Keratinocyte (primary cell): ENCODE measurements at regions not wholly inside any gene's neighbourhood (a gene's known extent, or its start where the extent isn't known, plus 50 kb on each side); places are given as distances from the start of the nearest gene placed in this dataset.

Source experiments
- DNase-seq: peaks from one replicate; pipeline ENCODE4 v3.0.0-alpha.2; 2011; ENCODE audit warnings: low read depth, missing footprints, low spot score
- FAIRE-seq: peaks from 2 replicates; lab custom pipeline; 2011; peaks lifted over from hg19 to GRCh38; lab: Jason Lieb, UNC
- H2AFZ ChIP-seq: 2 replicates; pipeline ENCODE4 v1.6.0; 2012; ENCODE audit warnings: low read length, control low read depth, inconsistent platforms; ENCODE audit not compliant: control insufficient read depth
- H3K27ac ChIP-seq: 2 replicates; pipeline ENCODE4 v1.5.1; 2011; ENCODE audit warnings: low read length; ENCODE audit not compliant: control insufficient read depth, insufficient read depth
- H3K27me3 ChIP-seq: 3 replicates; pipeline ENCODE4 v1.6.0; 2011; ENCODE audit warnings: low read length; ENCODE audit not compliant: control insufficient read depth, insufficient read depth; ENCODE audit errors: extremely low read depth
- H3K36me3 ChIP-seq, 2 experiments: 2 replicates in 1 of 2; 3 replicates in 1 of 2; pipeline ENCODE4 v1.5.1; 2011; ENCODE audit warnings: low read length in 2 of 2, mild to moderate bottlenecking in 1 of 2; ENCODE audit not compliant: control insufficient read depth in 2 of 2, insufficient read depth in 2 of 2; ENCODE audit errors: extremely low read depth in 1 of 2
- H3K4me1 ChIP-seq: 3 replicates; pipeline ENCODE4 v1.5.1; 2011; ENCODE audit warnings: low read length; ENCODE audit not compliant: control insufficient read depth, insufficient read depth; ENCODE audit errors: extremely low read depth
- H3K4me2 ChIP-seq: 3 replicates; pipeline ENCODE4 v1.6.0; 2011; ENCODE audit warnings: low read depth, low read length; ENCODE audit not compliant: control insufficient read depth, insufficient read depth; ENCODE audit errors: extremely low read depth
- H3K4me3 ChIP-seq, 3 experiments: fragments of 200-600 bp in 1 of 3; sonication (generic) in 1 of 3; 2 replicates in 2 of 3; 3 replicates in 1 of 3; pipeline ENCODE4 v1.5.1; 2011 to 2016; ENCODE audit warnings: low read length in 3 of 3, mild to moderate bottlenecking in 3 of 3, control low read depth in 2 of 3, inconsistent platforms in 1 of 3, low read depth in 1 of 3, mixed read lengths in 1 of 3, mixed run types in 1 of 3, moderate library complexity in 1 of 3; ENCODE audit not compliant: control insufficient read depth in 2 of 3, insufficient read depth in 2 of 3; ENCODE audit errors: extremely low read depth in 1 of 3
- H3K79me2 ChIP-seq: 2 replicates; pipeline ENCODE4 v1.6.0; 2012; ENCODE audit warnings: low read length; ENCODE audit not compliant: control insufficient read depth, insufficient read depth
- H3K9ac ChIP-seq: 3 replicates; pipeline ENCODE4 v1.6.0; 2011; ENCODE audit warnings: low read length; ENCODE audit not compliant: control insufficient read depth, insufficient read depth; ENCODE audit errors: extremely low read depth
- H3K9me1 ChIP-seq: 3 replicates; pipeline ENCODE4 v1.6.0; 2011; ENCODE audit warnings: low read length; ENCODE audit not compliant: control insufficient read depth, insufficient read depth; ENCODE audit errors: extremely low read depth
- H3K9me3 ChIP-seq: 2 replicates; pipeline ENCODE4 v1.5.1; 2012; ENCODE audit warnings: low read depth, low read length; ENCODE audit not compliant: control insufficient read depth
- H4K20me1 ChIP-seq: 3 replicates; pipeline ENCODE4 v1.6.0; 2011; ENCODE audit warnings: low read length; ENCODE audit not compliant: control insufficient read depth, insufficient read depth; ENCODE audit errors: extremely low read depth
- EZH2 ChIP-seq: IDR thresholded peaks from one replicate; pipeline ENCODE4 v1.6.1; 2012; ENCODE audit warnings: inconsistent platforms, mild to moderate bottlenecking, low read length, moderate library complexity
- dilution Hi-C: fragments of 300-500 bp; cut with MboI; formaldehyde crosslinking; loops from one replicate; pipeline ENCODE4 v1.7.0; 2020; ENCODE audit warnings: low sequenced_read_pairs; ENCODE audit not compliant: extremely low pct_ligation_motif_present
- TF ChIP-seq, protein P1 (sequence below), 3 experiments: IDR thresholded peaks in 1 of 3; conservative IDR thresholded peaks in 1 of 3; optimal IDR thresholded peaks in 1 of 3; 2 replicates in 2 of 3; 3 replicates in 1 of 3; pipeline versions ENCODE3 to v1.5.1; 2011; ENCODE audit warnings: low read length in 3 of 3, mild to moderate bottlenecking in 3 of 3, moderate library complexity in 2 of 3, control low read depth in 1 of 3, inconsistent platforms in 1 of 3; ENCODE audit not compliant: insufficient read depth in 2 of 3; ENCODE audit errors: extremely low read depth in 1 of 3

DNA sequence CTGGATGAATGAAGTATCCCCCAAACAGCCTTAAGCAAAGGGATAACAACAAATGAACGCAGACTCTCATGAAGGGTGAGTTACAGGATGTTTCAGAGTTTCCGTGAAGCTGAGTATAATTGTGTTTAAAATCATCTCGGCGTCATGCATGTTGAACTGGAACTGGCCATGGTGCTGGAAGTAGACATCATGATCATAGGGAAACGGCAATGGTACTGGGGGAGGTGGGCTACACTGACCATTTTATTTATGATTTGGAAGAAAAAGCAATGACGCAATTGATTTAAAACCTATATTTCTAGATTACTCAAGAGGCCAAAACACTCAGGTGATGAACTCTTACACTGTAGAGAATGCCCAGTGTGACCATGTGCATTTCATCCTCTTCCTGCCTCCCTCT is 387.9 kb upstream of the MYT1L start:
- Histone ChIP-seq H2AFZ (no peak overlapping the region), H3K27ac (no peak overlapping the region), H3K4me1 (no peaks in the 10 kb centered on the region), H4K20me1 (no peaks in the 10 kb centered on the region), H3K79me2 (no peaks in the 10 kb centered on the region), H3K9ac (no peak overlapping the region), H3K36me3 (no peaks in the 10 kb centered on the region), H3K9me3 (no peaks in the 10 kb centered on the region), H3K9me1 (no peaks in the 10 kb centered on the region), H3K4me3 (no peak overlapping the region), H3K4me2 (no peak overlapping the region), H3K27me3 (no peaks in the 10 kb centered on the region)
- dilution Hi-C loops, result no loop called here
- no peak for DNase-seq
- TF ChIP-seq, protein P1, sequence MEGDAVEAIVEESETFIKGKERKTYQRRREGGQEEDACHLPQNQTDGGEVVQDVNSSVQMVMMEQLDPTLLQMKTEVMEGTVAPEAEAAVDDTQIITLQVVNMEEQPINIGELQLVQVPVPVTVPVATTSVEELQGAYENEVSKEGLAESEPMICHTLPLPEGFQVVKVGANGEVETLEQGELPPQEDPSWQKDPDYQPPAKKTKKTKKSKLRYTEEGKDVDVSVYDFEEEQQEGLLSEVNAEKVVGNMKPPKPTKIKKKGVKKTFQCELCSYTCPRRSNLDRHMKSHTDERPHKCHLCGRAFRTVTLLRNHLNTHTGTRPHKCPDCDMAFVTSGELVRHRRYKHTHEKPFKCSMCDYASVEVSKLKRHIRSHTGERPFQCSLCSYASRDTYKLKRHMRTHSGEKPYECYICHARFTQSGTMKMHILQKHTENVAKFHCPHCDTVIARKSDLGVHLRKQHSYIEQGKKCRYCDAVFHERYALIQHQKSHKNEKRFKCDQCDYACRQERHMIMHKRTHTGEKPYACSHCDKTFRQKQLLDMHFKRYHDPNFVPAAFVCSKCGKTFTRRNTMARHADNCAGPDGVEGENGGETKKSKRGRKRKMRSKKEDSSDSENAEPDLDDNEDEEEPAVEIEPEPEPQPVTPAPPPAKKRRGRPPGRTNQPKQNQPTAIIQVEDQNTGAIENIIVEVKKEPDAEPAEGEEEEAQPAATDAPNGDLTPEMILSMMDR (optimal IDR thresholded peaks at IDR 0.05 in 1 of 3, IDR thresholded peaks at IDR 0.05 in 1 of 3, conservative IDR thresholded peaks at IDR 0.05 in 1 of 3; ENCODE audit: extremely low read depth in 1 of 3, insufficient read depth in 2 of 3, low read length in 3 of 3), result no peak
- no peak for TF ChIP-seq EZH2
- FAIRE-seq, result no peak

DNA sequence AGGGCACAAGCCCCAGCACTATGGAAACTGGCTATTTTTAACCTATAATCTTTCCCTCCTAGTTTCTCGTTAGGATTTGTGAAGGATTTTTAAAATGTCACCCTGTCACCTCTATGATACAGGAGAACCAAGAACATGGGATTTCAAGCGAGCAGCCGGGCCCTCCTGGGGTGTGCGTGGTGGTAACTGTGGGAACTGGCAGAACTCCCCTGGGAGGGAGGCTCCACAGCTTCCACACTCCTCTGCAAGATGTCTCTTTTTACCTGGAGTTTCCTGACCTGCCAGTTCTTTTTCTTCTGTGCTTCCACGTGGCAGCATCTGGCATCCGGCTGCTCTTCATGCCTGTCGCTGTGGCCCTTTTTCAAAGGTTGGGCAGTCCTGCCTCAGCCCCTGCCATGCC is 386.3 kb upstream of the MYT1L start:
- H4K20me1 ChIP-seq, result no peaks in the 10 kb centered on the region
- DNase-seq, result no peak
- H3K79me2 ChIP-seq, result no peaks in the 10 kb centered on the region
- H3K4me2 ChIP-seq, result no peak overlapping the region
- H3K9ac ChIP-seq, result no peak overlapping the region
- no peaks in the 10 kb centered on the region for H3K4me1 ChIP-seq
- H3K36me3 ChIP-seq, result no peaks in the 10 kb centered on the region
- H3K4me3 ChIP-seq, result no peak overlapping the region
- no peaks in the 10 kb centered on the region for H3K9me3 ChIP-seq
- no peak for FAIRE-seq
- dilution Hi-C loops, result no loop called here
- H3K9me1 ChIP-seq, result no peaks in the 10 kb centered on the region
- TF ChIP-seq EZH2, result no peak
- TF ChIP-seq, protein P1 (optimal IDR thresholded peaks at IDR 0.05 in 1 of 3, IDR thresholded peaks at IDR 0.05 in 1 of 3, conservative IDR thresholded peaks at IDR 0.05 in 1 of 3; ENCODE audit: extremely low read depth in 1 of 3, insufficient read depth in 2 of 3, low read length in 3 of 3), result no peak
- no peak overlapping the region for H3K27ac ChIP-seq
- no peaks in the 10 kb centered on the region for H3K27me3 ChIP-seq
- H2AFZ ChIP-seq, result no peak overlapping the region
